ENCODE measurements at regions not wholly inside any gene's neighbourhood (a gene's known extent, or its start where the extent isn't known, plus 50 kb on each side); places are given as distances from the start of the nearest gene placed in this dataset.

DNA sequence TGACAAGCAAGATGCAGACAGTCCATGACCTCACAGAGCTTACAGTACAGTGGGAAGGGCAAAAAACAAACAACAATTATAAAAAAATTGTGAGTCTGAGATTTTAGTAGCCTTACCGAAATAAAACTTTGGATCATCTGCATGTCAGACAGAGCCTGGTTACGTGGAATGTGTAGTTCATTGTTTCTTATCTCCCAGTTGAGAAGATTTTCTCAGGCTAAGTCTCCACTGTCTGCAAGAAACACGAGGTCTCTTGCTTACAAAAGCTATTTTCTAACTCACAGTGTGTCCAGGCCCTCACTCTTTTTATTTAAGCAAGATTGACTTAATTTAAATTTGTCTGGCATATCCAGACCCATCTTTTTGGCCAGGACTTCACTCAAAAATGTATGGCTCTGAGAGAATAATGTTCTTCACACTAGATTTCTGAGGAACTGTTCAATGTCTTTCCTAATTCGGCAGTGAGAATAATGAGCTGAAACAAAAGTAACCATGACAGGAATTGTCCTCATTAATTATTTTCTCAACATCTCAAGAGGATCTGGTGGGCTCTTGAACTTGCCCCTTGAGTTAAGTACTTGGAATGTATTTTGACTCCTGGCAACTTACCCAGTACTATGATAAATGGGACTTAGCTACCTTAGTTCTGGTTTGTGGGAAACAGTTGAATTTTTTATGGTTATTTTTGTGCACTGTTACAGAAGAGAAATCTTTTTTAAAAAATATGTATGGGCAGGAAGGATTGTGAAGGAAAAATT, 265.1 kb upstream of the COL8A1 start:
- Mint-ChIP-seq H3K36me3 (ENCODE audit: low read depth, unreplicated experiment) (peaks cover 4% of the 10 kb centered on the region), H3K9me3 (ENCODE audit: unreplicated experiment) (peaks cover 5% of the 10 kb centered on the region), H3K4me3 (ENCODE audit: unreplicated experiment) (no peak overlapping the region), H3K27me3 (ENCODE audit: low read depth, unreplicated experiment) (no peaks in the 10 kb centered on the region), H3K27ac (ENCODE audit: unreplicated experiment) (no peak overlapping the region), H3K4me1 (ENCODE audit: low read depth, unreplicated experiment) (no peaks in the 10 kb centered on the region)
- Histone ChIP-seq H3K4me2 (ENCODE audit: low read length) (no peak overlapping the region), H2AFZ (ENCODE audit: low read depth, low read length) (no peak overlapping the region), H3K79me2 (ENCODE audit: insufficient read depth, low read length) (no peaks in the 10 kb centered on the region), H3K36me3 (ENCODE audit: insufficient read depth, low read length) (no peaks in the 10 kb centered on the region), H3K27ac (ENCODE audit: low read depth, low read length) (no peak overlapping the region), H3K9me3 (ENCODE audit: insufficient read depth, low read depth, low read length) (no peaks in the 10 kb centered on the region), H3K4me1 (ENCODE audit: insufficient read depth, low read length) (no peaks in the 10 kb centered on the region), H3K9ac (ENCODE audit: low read length) (no peak overlapping the region), H3K27me3 (ENCODE audit: insufficient read depth, low read length) (no peaks in the 10 kb centered on the region), H3K4me3 (ENCODE audit: insufficient read depth, low read depth, low read length) (no peak overlapping the region), H4K20me1 (ENCODE audit: insufficient read depth, low read length) (no peaks in the 10 kb centered on the region)
- FAIRE-seq (no peak), DNase-seq (ENCODE audit: low read depth) (peak; percentile 82)
- TF ChIP-seq, protein P1, sequence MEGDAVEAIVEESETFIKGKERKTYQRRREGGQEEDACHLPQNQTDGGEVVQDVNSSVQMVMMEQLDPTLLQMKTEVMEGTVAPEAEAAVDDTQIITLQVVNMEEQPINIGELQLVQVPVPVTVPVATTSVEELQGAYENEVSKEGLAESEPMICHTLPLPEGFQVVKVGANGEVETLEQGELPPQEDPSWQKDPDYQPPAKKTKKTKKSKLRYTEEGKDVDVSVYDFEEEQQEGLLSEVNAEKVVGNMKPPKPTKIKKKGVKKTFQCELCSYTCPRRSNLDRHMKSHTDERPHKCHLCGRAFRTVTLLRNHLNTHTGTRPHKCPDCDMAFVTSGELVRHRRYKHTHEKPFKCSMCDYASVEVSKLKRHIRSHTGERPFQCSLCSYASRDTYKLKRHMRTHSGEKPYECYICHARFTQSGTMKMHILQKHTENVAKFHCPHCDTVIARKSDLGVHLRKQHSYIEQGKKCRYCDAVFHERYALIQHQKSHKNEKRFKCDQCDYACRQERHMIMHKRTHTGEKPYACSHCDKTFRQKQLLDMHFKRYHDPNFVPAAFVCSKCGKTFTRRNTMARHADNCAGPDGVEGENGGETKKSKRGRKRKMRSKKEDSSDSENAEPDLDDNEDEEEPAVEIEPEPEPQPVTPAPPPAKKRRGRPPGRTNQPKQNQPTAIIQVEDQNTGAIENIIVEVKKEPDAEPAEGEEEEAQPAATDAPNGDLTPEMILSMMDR (IDR thresholded peaks at IDR 0.05; ENCODE audit: insufficient read depth, low read depth, low read length), result no peak
- TF ChIP-seq EZH2 (IDR thresholded peaks at IDR 0.05; ENCODE audit: insufficient read depth, low read length), result no peak

DNA sequence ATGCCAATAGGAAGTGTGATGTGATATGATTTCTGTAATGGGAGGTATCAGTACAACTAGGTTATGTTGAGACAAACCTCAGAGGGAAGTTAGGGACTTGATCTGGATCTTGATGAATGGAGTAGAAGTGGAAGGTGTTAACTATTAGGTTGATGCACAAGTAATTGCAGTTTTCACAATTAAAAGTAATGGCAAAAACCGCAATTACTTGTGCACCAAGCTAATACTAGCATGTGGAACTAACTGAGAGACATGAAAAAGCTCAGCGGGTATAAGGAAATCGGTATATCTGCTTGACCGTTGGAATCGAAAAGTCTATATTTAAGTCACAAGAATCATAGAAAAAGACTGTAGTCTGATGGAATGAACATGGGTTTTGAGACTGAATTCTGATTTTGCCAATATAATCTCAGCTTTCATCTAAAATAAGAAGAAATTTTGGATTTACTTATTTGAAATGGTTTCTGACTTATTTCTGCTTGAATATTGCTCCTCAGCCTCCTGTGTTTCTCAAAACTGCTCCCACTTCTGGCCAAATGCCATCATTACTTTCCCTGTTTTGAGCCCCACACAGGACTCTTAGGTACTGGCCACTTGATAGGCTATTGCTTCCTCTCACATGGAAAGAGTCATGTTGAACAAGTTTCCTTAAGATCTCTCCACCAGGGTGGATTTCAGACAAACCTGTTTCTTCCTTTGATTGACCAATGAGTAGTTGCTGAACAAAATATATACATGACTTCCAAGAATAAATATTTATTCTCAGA, 271.5 kb upstream of the COL8A1 start:
- FAIRE-seq, result no peak
- Histone ChIP-seq H3K27ac (ENCODE audit: low read depth, low read length) (no peak overlapping the region), H4K20me1 (ENCODE audit: insufficient read depth, low read length) (no peaks in the 10 kb centered on the region), H3K9me3 (ENCODE audit: insufficient read depth, low read depth, low read length) (no peaks in the 10 kb centered on the region), H3K27me3 (ENCODE audit: insufficient read depth, low read length) (no peaks in the 10 kb centered on the region), H3K4me2 (ENCODE audit: low read length) (no peak overlapping the region), H2AFZ (ENCODE audit: low read depth, low read length) (no peak overlapping the region), H3K79me2 (ENCODE audit: insufficient read depth, low read length) (no peaks in the 10 kb centered on the region), H3K4me1 (ENCODE audit: insufficient read depth, low read length) (no peaks in the 10 kb centered on the region), H3K4me3 (ENCODE audit: insufficient read depth, low read depth, low read length) (no peak overlapping the region), H3K9ac (ENCODE audit: low read length) (no peak overlapping the region), H3K36me3 (ENCODE audit: insufficient read depth, low read length) (no peaks in the 10 kb centered on the region)
- no peak for DNase-seq (ENCODE audit: low read depth)
- Mint-ChIP-seq H3K9me3 (ENCODE audit: unreplicated experiment) (peaks cover 2% of the 10 kb centered on the region), H3K27me3 (ENCODE audit: low read depth, unreplicated experiment) (no peaks in the 10 kb centered on the region), H3K36me3 (ENCODE audit: low read depth, unreplicated experiment) (no peaks in the 10 kb centered on the region), H3K4me1 (ENCODE audit: low read depth, unreplicated experiment) (peaks cover 7% of the 10 kb centered on the region), H3K27ac (ENCODE audit: unreplicated experiment) (no peak overlapping the region), H3K4me3 (ENCODE audit: unreplicated experiment) (no peak overlapping the region)
- TF ChIP-seq, protein P1 (IDR thresholded peaks at IDR 0.05; ENCODE audit: insufficient read depth, low read depth, low read length), result no peak
- no peak for TF ChIP-seq EZH2 (IDR thresholded peaks at IDR 0.05; ENCODE audit: insufficient read depth, low read length)
